HG03342 (cell line): ENCODE measurements at regions not wholly inside any gene's neighbourhood (a gene's known extent, or its start where the extent isn't known, plus 50 kb on each side); places are given as distances from the start of the nearest gene placed in this dataset.
"Not testable (repeated sequence)": the region's sequence is repeated elsewhere in the genome, so short reads cannot be mapped to it uniquely, and the experiment has no call there.

Source experiments
- ATAC-seq: cut with Tn5 transposase; IDR thresholded peaks from one replicate; pipeline ENCODE4 v1.9.1; 2021; ENCODE audit warnings: mild to moderate bottlenecking, moderate library complexity; ENCODE audit not compliant: unreplicated experiment

DNA sequence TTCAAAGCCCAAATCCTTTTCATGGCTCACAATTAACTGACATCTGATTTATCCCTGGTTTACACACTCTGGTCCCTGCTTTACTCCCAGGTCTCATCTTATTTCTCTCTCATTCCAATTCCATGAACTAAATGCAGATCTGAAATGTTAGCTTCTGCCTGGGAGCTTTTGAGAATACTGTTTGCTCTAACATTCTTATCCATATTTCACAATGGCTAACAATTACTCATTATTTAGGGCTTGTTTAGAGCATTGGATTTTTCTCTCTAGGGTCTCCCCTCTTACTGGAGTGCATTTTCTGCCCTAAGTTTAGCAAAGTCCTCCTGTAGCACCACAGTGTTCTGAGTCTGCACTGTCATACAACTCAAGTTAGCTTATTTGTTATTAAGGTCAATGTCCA is 121.5 kb upstream of the HCRTR2 start:
- no peak for ATAC-seq

DNA sequence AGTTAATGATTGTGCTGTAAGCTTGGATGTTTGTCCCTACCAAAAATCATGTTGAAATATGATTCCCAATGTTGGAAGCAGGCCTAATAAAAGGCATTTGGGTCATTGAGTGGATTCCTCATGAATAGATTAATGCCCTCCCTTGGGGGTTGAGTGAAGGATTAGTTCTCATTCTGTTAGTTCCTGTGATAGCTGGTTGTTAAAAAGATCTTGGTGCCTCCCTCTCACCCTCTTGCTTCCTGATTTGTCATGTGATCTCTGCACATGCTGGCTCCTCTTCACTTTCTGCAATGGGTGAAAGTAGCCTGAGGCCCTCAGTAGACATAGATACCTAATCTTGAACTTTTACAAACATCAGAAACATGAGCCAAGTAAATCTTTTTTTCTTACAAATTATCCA is 115.6 kb upstream of the HCRTR2 start:
- no peak for ATAC-seq

DNA sequence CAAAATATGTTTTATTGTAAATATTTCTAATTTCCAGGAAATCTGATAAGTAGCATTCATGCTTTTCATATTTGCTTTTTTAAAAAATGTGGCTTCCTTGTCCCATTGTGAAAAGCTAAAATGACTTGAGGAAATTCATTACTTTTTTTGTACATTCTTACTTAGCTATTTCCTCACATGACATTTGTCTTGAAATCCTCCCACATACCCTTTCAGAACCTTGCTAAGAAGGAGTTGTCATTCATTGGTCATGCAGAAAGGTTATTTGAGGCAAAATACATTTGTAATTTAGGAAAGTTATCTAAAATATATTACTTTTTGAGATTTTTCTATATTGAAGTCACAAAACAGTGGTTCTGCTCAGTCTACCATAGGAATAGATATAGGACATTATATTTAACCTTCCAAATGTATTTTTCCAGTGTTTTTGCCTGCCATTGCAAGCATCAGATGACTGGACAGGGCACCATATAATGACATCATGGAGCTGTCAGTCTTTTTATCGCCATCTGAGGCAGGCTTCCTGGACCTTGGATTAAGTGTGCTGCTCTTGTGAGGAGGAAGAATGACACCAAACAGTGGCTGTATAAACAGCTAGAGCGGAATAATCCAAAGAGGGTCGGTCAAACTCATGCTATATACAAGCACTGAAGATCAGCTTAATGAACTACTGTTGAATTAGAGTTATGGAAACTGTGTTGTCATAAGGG is 109.4 kb upstream of the HCRTR2 start:
- no peak for ATAC-seq

DNA sequence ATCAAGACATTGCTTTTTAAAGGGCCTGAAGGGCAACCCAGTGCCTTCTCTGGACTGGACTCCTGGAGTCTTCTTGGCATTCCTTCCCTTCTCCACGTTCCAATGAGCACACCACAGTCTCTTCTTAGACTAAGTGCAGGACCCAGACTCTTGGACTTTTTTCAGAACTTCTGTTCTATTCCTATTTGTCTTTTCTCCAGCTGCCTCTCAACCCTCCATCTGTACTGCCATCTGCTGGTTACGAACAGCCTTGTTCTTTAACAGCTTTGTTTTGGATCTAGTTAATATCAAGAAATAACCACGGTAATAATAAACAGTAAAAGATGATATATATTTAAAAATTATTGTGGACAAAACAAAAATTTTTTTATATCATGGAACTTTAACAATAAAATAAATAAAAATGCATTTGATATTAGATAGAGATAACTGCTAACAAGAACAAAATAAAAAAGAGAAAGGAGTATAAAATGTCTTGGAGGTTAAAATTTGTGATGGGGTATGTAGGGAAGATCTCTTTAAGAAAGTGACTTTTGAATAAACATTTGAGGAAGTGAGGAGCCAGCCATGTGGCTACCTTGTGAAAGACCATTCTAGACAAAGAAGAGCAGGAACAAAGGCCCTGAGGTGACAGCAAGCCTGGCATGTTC is 105.1 kb upstream of the HCRTR2 start:
- ATAC-seq: peak; percentile 70

DNA sequence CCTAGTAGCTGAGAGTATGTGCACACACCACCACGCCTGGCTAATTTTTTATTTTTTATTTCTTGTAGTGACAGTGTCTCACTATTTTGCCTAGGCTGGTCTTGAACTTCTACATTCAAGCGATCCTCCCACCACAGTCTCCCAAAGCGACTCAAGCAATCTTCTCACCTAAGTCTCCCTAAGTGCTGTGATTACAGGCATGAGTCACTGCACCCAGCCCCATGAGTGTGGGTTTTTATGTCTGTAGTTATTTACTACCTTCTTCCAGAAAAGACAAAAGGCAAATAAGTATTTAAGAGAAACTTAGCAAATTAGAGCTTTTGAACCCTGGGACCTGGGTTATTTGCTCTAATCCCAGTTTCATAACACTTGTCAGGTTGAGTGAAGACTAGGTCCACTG is 92.3 kb upstream of the HCRTR2 start:
- no peak for ATAC-seq

DNA sequence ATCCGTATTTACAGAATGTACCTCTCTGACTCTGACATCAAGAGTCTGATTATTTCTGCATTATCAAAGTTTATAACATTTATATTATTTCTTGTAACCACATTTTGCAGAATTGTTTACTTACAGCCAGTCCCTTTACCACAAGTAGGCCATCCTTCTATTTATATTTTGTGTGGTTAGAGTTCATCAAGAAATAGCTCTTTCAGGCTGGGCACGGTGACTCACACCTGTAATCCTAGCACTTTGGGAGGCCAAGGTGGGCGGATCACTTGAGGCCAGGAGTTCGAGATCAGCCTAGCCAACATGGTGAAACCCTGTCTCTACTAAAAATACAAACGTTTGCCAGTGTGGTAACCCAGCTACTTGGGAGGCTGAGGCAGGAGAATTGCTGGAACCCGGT is 86.3 kb upstream of the HCRTR2 start:
- ATAC-seq: not testable (repeated sequence)

DNA sequence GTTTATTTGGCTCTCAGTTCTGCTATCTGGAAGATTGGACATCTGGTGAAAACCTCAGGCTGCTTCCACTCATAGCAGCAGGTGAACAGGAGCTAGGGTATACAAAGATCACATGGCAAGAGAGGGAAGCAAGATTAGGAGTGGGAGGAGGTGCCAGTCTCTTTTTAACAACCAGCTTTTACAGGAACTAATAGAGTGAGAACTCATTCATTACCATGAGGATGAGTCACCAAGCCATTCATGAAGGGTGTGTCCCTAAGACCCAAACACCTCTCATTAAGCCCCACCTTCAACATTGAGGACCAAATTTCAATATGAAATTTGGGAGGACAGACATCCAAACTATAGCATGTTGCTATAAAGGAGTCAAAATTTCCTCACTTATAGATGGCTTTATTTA is 85.4 kb upstream of the HCRTR2 start:
- ATAC-seq: no peak

DNA sequence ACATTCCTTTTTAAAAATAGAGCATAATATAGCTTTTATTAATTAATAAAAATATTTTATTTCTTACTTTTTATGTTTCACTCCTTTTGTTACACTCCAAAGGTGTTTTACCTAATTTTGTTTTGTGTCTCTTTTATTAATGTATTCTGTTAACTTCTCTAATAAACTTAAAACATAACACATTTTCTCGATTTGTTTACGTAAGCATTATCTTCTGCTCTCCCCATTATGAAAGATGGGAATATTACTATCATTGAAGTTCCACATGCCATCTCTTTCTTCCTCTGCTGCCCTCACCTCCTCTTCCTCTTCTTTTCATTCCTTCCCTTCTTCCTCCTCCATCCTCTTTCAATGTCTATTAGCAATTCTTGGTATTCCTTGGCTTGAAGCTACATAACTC is 85.0 kb upstream of the HCRTR2 start:
- no peak for ATAC-seq

DNA sequence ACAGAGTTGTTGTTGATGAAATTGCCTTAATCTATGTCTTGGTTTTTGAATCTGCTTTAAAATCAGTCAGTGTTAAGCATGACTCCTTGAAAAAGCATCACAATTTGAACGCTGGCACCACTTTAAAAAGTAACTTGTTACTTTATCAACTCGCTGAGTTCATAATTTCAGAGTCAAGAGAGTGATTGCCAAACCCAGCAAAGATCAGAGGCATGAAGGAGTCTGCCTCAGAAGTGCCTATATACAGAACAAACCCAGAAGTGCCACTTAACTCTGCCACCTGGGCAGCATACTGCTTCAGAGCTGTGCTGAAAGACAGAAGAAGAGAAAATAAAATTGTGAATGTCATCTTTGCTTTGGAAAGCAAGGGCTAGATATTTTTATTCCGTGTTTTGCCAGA is 73.6 kb upstream of the HCRTR2 start:
- ATAC-seq: no peak

DNA sequence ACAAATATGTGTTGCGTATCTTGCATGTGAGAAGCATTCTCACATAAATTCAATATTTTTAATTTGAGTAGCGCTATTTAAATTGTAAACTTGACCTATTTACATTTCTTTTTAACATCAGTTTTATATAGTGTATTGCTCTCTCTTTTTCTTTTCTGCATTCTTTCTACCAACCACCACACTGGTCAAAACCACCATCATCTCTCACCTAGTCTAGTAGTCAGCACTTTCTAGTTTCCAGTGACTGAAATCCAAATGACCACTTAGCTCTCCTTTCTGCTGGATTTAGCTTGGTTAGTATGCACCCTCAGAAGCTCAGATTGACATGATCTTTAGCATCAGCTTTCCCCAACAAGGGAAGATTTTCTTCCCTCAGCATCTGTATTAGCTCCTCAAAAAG is 73.2 kb upstream of the HCRTR2 start:
- no peak for ATAC-seq

DNA sequence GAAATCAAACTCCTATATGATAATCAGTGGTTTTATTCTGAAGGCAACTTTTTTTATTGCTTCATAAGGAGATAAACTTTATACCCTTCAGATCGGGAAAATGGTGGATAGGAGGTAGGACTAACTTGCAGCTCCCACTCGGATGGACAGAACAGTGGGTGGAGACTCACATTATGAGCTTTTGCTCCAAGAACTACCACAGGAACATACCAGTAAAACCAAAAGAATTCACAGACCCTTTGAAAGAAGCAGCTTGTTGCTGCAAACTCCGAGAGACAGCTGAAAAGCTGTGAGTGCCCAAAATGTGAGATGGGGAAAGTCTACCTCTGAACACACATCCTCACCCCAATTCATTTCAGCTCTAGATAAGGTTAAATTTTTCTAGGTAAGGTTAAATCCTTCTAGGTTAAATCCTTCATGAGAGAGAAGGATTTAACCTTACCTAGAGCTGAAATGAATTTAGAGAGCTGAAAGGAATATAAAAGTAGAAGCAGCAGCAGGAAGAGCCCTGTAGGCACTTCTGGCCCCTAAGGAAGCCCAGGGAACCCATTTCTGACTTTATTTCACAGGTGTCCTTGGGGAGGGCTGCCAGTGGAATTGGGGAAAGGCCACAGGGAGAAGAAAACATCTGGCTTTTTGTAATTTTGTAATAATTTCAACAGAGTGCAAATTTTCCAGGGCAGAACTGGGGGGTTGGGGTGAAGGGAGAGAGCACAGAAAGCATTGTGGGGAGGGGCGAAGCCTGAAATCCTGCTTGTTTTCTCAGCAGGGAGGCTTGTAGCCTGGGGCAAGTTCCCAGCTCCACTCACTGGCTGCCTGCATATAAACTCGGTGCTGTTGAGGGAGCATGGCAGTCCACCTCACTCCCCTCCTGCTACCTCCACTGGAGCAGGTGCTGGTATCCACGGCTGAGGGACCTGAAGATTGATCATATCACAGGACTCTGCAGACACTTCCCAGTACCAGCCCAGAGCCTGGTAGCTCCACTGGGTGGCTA is 65.9 kb upstream of the HCRTR2 start:
- ATAC-seq: no peak

DNA sequence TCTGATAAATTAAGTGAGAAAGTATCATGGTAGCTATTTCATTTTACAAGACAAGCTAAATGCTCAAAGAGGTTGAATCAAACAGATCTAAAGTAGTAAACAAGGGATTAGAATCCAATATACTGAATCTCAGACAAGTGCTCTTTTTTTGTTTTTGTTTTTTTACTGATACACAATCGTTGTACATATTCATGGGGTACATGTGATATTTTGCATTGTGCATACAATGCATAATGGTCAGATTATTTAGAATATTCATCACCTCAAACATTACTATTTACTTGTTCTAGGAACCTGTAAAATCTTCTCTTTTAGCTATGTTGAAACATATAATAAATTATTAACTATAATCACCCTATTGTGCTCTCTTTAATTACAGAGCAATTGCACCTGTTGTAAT is 57.0 kb upstream of the HCRTR2 start:
- no peak for ATAC-seq

DNA sequence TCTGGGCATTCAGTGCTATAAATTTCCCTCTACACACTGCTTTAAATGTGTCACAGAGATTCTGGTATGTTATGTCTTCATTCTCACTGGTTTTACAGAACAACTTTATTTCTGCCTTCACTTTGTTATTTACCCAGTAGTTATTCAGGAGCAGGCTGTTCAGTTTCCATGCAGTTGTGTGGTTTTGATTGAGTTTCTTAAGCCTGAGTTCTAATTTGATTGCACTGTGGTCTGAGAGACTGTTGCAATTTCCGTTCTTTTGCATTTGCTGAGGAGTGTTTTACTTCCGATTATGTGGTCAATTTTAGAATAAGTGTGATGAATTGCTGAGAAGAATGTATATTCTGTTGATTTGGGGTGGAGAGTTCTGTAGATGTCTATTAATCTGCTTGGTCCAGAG is 50.1 kb upstream of the HCRTR2 start:
- not testable (repeated sequence) for ATAC-seq
